HL-60 (cell line): ENCODE measurements at regions not wholly inside any gene's neighbourhood (a gene's known extent, or its start where the extent isn't known, plus 50 kb on each side); places are given as distances from the start of the nearest gene placed in this dataset.

Experiments
- DNase-seq, 2 experiments: peaks; one replicate each; pipeline ENCODE4 v3.0.0-alpha.2; 2010 to 2020; ENCODE audit warnings: low read depth in 1 of 2, low spot score in 1 of 2
- H3K27ac ChIP-seq: fragments of 250-450 bp; sonication (Bioruptor Pico); replicated peaks from 2 replicates; pipeline ENCODE4 v1.5.1; 2020; ENCODE audit warnings: mild to moderate bottlenecking, moderate library complexity
- H3K27me3 ChIP-seq: fragments of 250-450 bp; sonication (Bioruptor Pico); 2 replicates; pipeline ENCODE4 v1.5.1; 2021; ENCODE audit warnings: mild to moderate bottlenecking, moderate library complexity; ENCODE audit not compliant: insufficient read depth, poor library complexity, severe bottlenecking
- H3K4me3 ChIP-seq: replicated peaks from 2 replicates; pipeline ENCODE4 v1.5.1; 2011; ENCODE audit warnings: mild to moderate bottlenecking, control low read depth, low read length; ENCODE audit not compliant: insufficient read depth
- GABPA ChIP-seq: IDR thresholded peaks from 2 replicates; pipeline ENCODE4 v1.6.1; 2012; ENCODE audit warnings: low read depth
- POLR2AphosphoS5 ChIP-seq: IDR thresholded peaks from 2 replicates; pipeline ENCODE4 v1.6.1; 2012; ENCODE audit warnings: low read depth
- REST ChIP-seq: IDR thresholded peaks from 2 replicates; pipeline ENCODE4 v1.6.1; 2012; ENCODE audit warnings: low read depth; ENCODE audit not compliant: insufficient replicate concordance
- SPI1 ChIP-seq: IDR thresholded peaks from 2 replicates; pipeline ENCODE4 v1.6.1; 2012; ENCODE audit warnings: low read depth, mild to moderate bottlenecking, borderline replicate concordance
- TF ChIP-seq, protein P1 (sequence below): IDR thresholded peaks from one replicate; pipeline ENCODE4 v1.5.1; 2011; ENCODE audit warnings: low read length, control low read depth, inconsistent platforms; ENCODE audit not compliant: insufficient read depth

- no peak overlapping the region for H3K4me3 ChIP-seq
- TF ChIP-seq POLR2AphosphoS5 = no peak
- no peak for TF ChIP-seq GABPA
- TF ChIP-seq, protein P1, sequence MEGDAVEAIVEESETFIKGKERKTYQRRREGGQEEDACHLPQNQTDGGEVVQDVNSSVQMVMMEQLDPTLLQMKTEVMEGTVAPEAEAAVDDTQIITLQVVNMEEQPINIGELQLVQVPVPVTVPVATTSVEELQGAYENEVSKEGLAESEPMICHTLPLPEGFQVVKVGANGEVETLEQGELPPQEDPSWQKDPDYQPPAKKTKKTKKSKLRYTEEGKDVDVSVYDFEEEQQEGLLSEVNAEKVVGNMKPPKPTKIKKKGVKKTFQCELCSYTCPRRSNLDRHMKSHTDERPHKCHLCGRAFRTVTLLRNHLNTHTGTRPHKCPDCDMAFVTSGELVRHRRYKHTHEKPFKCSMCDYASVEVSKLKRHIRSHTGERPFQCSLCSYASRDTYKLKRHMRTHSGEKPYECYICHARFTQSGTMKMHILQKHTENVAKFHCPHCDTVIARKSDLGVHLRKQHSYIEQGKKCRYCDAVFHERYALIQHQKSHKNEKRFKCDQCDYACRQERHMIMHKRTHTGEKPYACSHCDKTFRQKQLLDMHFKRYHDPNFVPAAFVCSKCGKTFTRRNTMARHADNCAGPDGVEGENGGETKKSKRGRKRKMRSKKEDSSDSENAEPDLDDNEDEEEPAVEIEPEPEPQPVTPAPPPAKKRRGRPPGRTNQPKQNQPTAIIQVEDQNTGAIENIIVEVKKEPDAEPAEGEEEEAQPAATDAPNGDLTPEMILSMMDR = no peak
- no peak for TF ChIP-seq REST
- no peak for TF ChIP-seq SPI1
- H3K27ac ChIP-seq = no peak overlapping the region
- H3K27me3 ChIP-seq = no peaks in the 10 kb centered on the region
- DNase-seq = no peak
These were observed 369.5 kb downstream of the MFSD1 start for GRCh38 chr3:159171333-159171732.

GRCh38 chr3:159172473-159172872, 370.6 kb downstream of the MFSD1 start:
- no peak for TF ChIP-seq POLR2AphosphoS5
- no peak for TF ChIP-seq GABPA
- TF ChIP-seq, protein P1 = no peak
- TF ChIP-seq SPI1 = no peak
- no peak for TF ChIP-seq REST
- DNase-seq = no peak

GRCh38 chr3:159174715-159175692, 373.1 kb downstream of the MFSD1 start:
- Histone ChIP-seq H3K27ac (no peak overlapping the region), H3K4me3 (no peak overlapping the region), H3K27me3 (no peaks in the 10 kb centered on the region)
- DNase-seq = no peak
- TF ChIP-seq POLR2AphosphoS5 = no peak
- TF ChIP-seq SPI1 = no peak
- TF ChIP-seq, protein P1 = no peak
- TF ChIP-seq GABPA = no peak
- TF ChIP-seq REST = no peak

More at GRCh38 chr3:159172473-159172872, 370.6 kb downstream of the MFSD1 start:
- Histone ChIP-seq H3K27ac (no peak overlapping the region), H3K4me3 (no peak overlapping the region), H3K27me3 (no peaks in the 10 kb centered on the region)
